Astrocyte (in vitro differentiated cells and primary cell): ENCODE measurements at regions not wholly inside any gene's neighbourhood (a gene's known extent, or its start where the extent isn't known, plus 50 kb on each side); places are given as distances from the start of the nearest gene placed in this dataset.

ENCODE experiments used
- DNase-seq: peaks from one replicate; pipeline ENCODE4 v3.0.0-alpha.2; 2010; ENCODE audit warnings: low read depth
- FAIRE-seq: peaks from 2 replicates; lab custom pipeline; 2011; peaks lifted over from hg19 to GRCh38; lab: Jason Lieb, UNC
- H2AFZ ChIP-seq: 2 replicates; pipeline ENCODE4 v1.6.0; 2012; ENCODE audit warnings: low read depth, low read length, inconsistent platforms
- H3K27ac ChIP-seq: 2 replicates; pipeline ENCODE4 v1.5.1; 2011; ENCODE audit warnings: low read depth, low read length, inconsistent platforms
- H3K27me3 ChIP-seq: 2 replicates; pipeline ENCODE4 v1.6.0; 2011; ENCODE audit warnings: low read length, inconsistent platforms; ENCODE audit not compliant: insufficient read depth
- H3K36me3 ChIP-seq: 2 replicates; pipeline ENCODE4 v1.5.1; 2011; ENCODE audit warnings: low read length, inconsistent platforms; ENCODE audit not compliant: insufficient read depth
- H3K4me1 ChIP-seq: 2 replicates; pipeline ENCODE4 v1.5.1; 2011; ENCODE audit warnings: low read length, inconsistent platforms; ENCODE audit not compliant: insufficient read depth
- H3K4me2 ChIP-seq: 2 replicates; pipeline ENCODE4 v1.6.0; 2012; ENCODE audit warnings: low read length, inconsistent platforms
- H3K4me3 ChIP-seq: 2 replicates; pipeline ENCODE4 v1.5.1; 2011; ENCODE audit warnings: low read depth, mild to moderate bottlenecking, low read length, inconsistent platforms; ENCODE audit not compliant: insufficient read depth
- H3K79me2 ChIP-seq: 2 replicates; pipeline ENCODE4 v1.6.0; 2012; ENCODE audit warnings: mild to moderate bottlenecking, low read length, inconsistent platforms; ENCODE audit not compliant: insufficient read depth
- H3K9ac ChIP-seq: 2 replicates; pipeline ENCODE4 v1.6.0; 2012; ENCODE audit warnings: mild to moderate bottlenecking, low read length, inconsistent platforms
- H3K9me3 ChIP-seq: 2 replicates; pipeline ENCODE4 v1.5.1; 2012; ENCODE audit warnings: low read depth, mild to moderate bottlenecking, low read length, inconsistent platforms; ENCODE audit not compliant: insufficient read depth
- H4K20me1 ChIP-seq: 2 replicates; pipeline ENCODE4 v1.6.0; 2012; ENCODE audit warnings: low read length, inconsistent platforms; ENCODE audit not compliant: insufficient read depth
- H3K27ac Mint-ChIP-seq: one replicate; pipeline ENCODE4 v1.8.0; 2021; ENCODE audit warnings: mild to moderate bottlenecking, mixed read lengths; ENCODE audit not compliant: unreplicated experiment
- H3K27me3 Mint-ChIP-seq: one replicate; pipeline ENCODE4 v1.8.0; 2021; ENCODE audit warnings: low read depth, mixed read lengths; ENCODE audit not compliant: unreplicated experiment
- H3K36me3 Mint-ChIP-seq: one replicate; pipeline ENCODE4 v1.8.0; 2021; ENCODE audit warnings: low read depth, mixed read lengths; ENCODE audit not compliant: unreplicated experiment
- H3K4me1 Mint-ChIP-seq: one replicate; pipeline ENCODE4 v1.8.0; 2021; ENCODE audit warnings: low read depth, mixed read lengths; ENCODE audit not compliant: unreplicated experiment
- H3K4me3 Mint-ChIP-seq: one replicate; pipeline ENCODE4 v1.8.0; 2021; ENCODE audit warnings: mild to moderate bottlenecking, moderate library complexity, mixed read lengths; ENCODE audit not compliant: unreplicated experiment
- H3K9me3 Mint-ChIP-seq: one replicate; pipeline ENCODE4 v1.8.0; 2021; ENCODE audit warnings: mild to moderate bottlenecking, mixed read lengths; ENCODE audit not compliant: unreplicated experiment
- CTCF ChIP-seq: IDR thresholded peaks from 2 replicates; pipeline ENCODE4 v1.5.1; 2011; ENCODE audit warnings: low read depth, mild to moderate bottlenecking, inconsistent platforms, low read length, moderate library complexity; ENCODE audit not compliant: insufficient read depth
- EZH2 ChIP-seq: IDR thresholded peaks from 2 replicates; pipeline ENCODE4 v1.6.1; 2012; ENCODE audit warnings: mild to moderate bottlenecking, low read length, inconsistent platforms; ENCODE audit not compliant: insufficient read depth

- Histone ChIP-seq H3K27ac (no peak overlapping the region), H4K20me1 (no peaks in the 10 kb centered on the region), H3K4me3 (no peak overlapping the region), H3K9ac (no peak overlapping the region), H3K4me2 (no peak overlapping the region), H3K36me3 (no peaks in the 10 kb centered on the region), H3K79me2 (no peaks in the 10 kb centered on the region), H2AFZ (no peak overlapping the region), H3K27me3 (no peaks in the 10 kb centered on the region), H3K9me3 (no peaks in the 10 kb centered on the region), H3K4me1 (peaks cover 5% of the 10 kb centered on the region)
- peak; percentile 91 for FAIRE-seq
- no peak overlapping the region for H3K27ac Mint-ChIP-seq
- H3K4me1 Mint-ChIP-seq, result peaks cover 5% of the 10 kb centered on the region
- no peak for TF ChIP-seq CTCF
- no peak for TF ChIP-seq EZH2
- no peaks in the 10 kb centered on the region for H3K36me3 Mint-ChIP-seq
- DNase-seq, result no peak
- no peak overlapping the region for H3K4me3 Mint-ChIP-seq
- H3K27me3 Mint-ChIP-seq, result no peaks in the 10 kb centered on the region
- H3K9me3 Mint-ChIP-seq, result no peaks in the 10 kb centered on the region
These were observed 121.1 kb upstream of the FAM9C start for GRCh38 chrX:13165266-13166189.

- H3K4me2 ChIP-seq, result peak overlapping the region; percentile 36
- Mint-ChIP-seq H3K4me3 (no peak overlapping the region), H3K27me3 (no peaks in the 10 kb centered on the region), H3K36me3 (no peaks in the 10 kb centered on the region), H3K4me1 (peaks cover 5% of the 10 kb centered on the region), H3K27ac (no peak overlapping the region), H3K9me3 (no peaks in the 10 kb centered on the region)
- H2AFZ ChIP-seq, result peak overlapping the region; percentile 32
- no peak overlapping the region for H3K27ac ChIP-seq
- no peaks in the 10 kb centered on the region for H3K36me3 ChIP-seq
- DNase-seq, result no peak
- no peak overlapping the region for H3K9ac ChIP-seq
- no peaks in the 10 kb centered on the region for H4K20me1 ChIP-seq
- H3K79me2 ChIP-seq, result no peaks in the 10 kb centered on the region
- TF ChIP-seq CTCF, result no peak
- TF ChIP-seq EZH2, result no peak
- H3K4me1 ChIP-seq, result peaks cover 5% of the 10 kb centered on the region
- H3K9me3 ChIP-seq, result no peaks in the 10 kb centered on the region
- no peak for FAIRE-seq
- no peaks in the 10 kb centered on the region for H3K27me3 ChIP-seq
- H3K4me3 ChIP-seq, result no peak overlapping the region
These were observed 120.2 kb upstream of the FAM9C start for GRCh38 chrX:13164611-13165010.
